Neuronal stem cell (in vitro differentiated cells): ENCODE measurements at regions not wholly inside any gene's neighbourhood (a gene's known extent, or its start where the extent isn't known, plus 50 kb on each side); places are given as distances from the start of the nearest gene placed in this dataset.

ENCODE experiments used
- DNase-seq: peaks from one replicate; pipeline ENCODE4 v3.0.0-alpha.2; 2013; ENCODE audit warnings: low spot score
- H2AFZ ChIP-seq: one replicate; pipeline ENCODE4 v1.6.1; 2013; ENCODE audit warnings: mild to moderate bottlenecking, low read length, inconsistent platforms
- H2AK5ac ChIP-seq: 2 replicates; pipeline ENCODE4 v1.6.1; 2013; ENCODE audit warnings: low read depth, mild to moderate bottlenecking, inconsistent platforms, low read length, moderate library complexity, mixed read lengths
- H2BK120ac ChIP-seq: 2 replicates; pipeline ENCODE4 v1.6.1; 2013; ENCODE audit warnings: low read depth, mild to moderate bottlenecking, inconsistent platforms, low read length, moderate library complexity, mixed read lengths
- H2BK12ac ChIP-seq: one replicate; pipeline ENCODE4 v1.6.1; 2013; ENCODE audit warnings: low read length, inconsistent platforms
- H2BK15ac ChIP-seq: 2 replicates; pipeline ENCODE4 v1.6.1; 2013; ENCODE audit warnings: mild to moderate bottlenecking, low read length, inconsistent platforms, mixed read lengths
- H2BK5ac ChIP-seq: one replicate; pipeline ENCODE4 v1.6.1; 2013; ENCODE audit warnings: inconsistent platforms, mild to moderate bottlenecking, low read length, moderate library complexity
- H3K14ac ChIP-seq: one replicate; pipeline ENCODE4 v1.6.1; 2013; ENCODE audit warnings: low read length, inconsistent platforms
- H3K18ac ChIP-seq: 2 replicates; pipeline ENCODE4 v1.6.1; 2013; ENCODE audit warnings: low read length, inconsistent platforms
- H3K23ac ChIP-seq: 2 replicates; pipeline ENCODE4 v1.6.1; 2013; ENCODE audit warnings: low read depth, mild to moderate bottlenecking, mixed read lengths, low read length, inconsistent platforms; ENCODE audit not compliant: poor library complexity
- H3K27ac ChIP-seq: replicated peaks from 3 replicates; pipeline ENCODE4 v1.5.1; 2013; ENCODE audit warnings: low read length, inconsistent platforms
- H3K27me3 ChIP-seq, 3 experiments: 2 replicates each; pipeline ENCODE4 v1.6.1; 2013; ENCODE audit warnings: low read length in 3 of 3, mild to moderate bottlenecking in 2 of 3, inconsistent platforms in 1 of 3, low read depth in 1 of 3, mixed read lengths in 1 of 3, moderate library complexity in 1 of 3; ENCODE audit not compliant: control insufficient read depth in 3 of 3, insufficient read depth in 3 of 3
- H3K36me3 ChIP-seq, 2 donors: replicated peaks in 1 of 2; 2 replicates each; pipeline ENCODE4 v1.6.1; 2013; ENCODE audit warnings: low read length in 2 of 2; ENCODE audit not compliant: control insufficient read depth in 2 of 2, insufficient read depth in 2 of 2
- H3K4ac ChIP-seq: 2 replicates; pipeline ENCODE4 v1.6.1; 2013; ENCODE audit warnings: inconsistent platforms, mild to moderate bottlenecking, low read length, moderate library complexity
- H3K4me1 ChIP-seq, 2 donors: 1 replicate in 1 of 2; 2 replicates in 1 of 2; pipeline ENCODE4 v1.6.1; 2013; ENCODE audit warnings: low read length in 2 of 2, low read depth in 1 of 2; ENCODE audit not compliant: control insufficient read depth in 2 of 2, insufficient read depth in 1 of 2
- H3K4me2 ChIP-seq: one replicate; pipeline ENCODE4 v1.6.1; 2013; ENCODE audit warnings: mild to moderate bottlenecking, low read length, inconsistent platforms; ENCODE audit not compliant: insufficient read depth, poor library complexity, severe bottlenecking
- H3K4me3 ChIP-seq, 2 donors: 2 replicates each; pipeline ENCODE4 v1.5.1; 2013; ENCODE audit warnings: low read length in 2 of 2, mild to moderate bottlenecking in 2 of 2, inconsistent platforms in 1 of 2, moderate library complexity in 1 of 2
- H3K79me1 ChIP-seq: one replicate; pipeline ENCODE4 v1.6.1; 2013; ENCODE audit warnings: low read depth, mild to moderate bottlenecking, inconsistent platforms, low read length, moderate library complexity
- H3K9ac ChIP-seq: one replicate; pipeline ENCODE4 v1.6.1; 2013; ENCODE audit warnings: mild to moderate bottlenecking, low read depth, low read length, inconsistent platforms; ENCODE audit not compliant: poor library complexity
- H3K9me3 ChIP-seq, 2 donors: replicated peaks in 1 of 2; 2 replicates each; pipeline versions ENCODE3 to v1.6.1; 2013; ENCODE audit warnings: low read length in 2 of 2, mild to moderate bottlenecking in 2 of 2, inconsistent platforms in 1 of 2, low read depth in 1 of 2, mixed read lengths in 1 of 2, moderate library complexity in 1 of 2; ENCODE audit not compliant: control insufficient read depth in 2 of 2, insufficient read depth in 1 of 2
- H4K8ac ChIP-seq: one replicate; pipeline ENCODE4 v1.6.1; 2013; ENCODE audit warnings: low read depth, mild to moderate bottlenecking, inconsistent platforms, low read length, moderate library complexity
- H4K91ac ChIP-seq: one replicate; pipeline ENCODE4 v1.6.1; 2013; ENCODE audit warnings: low read length, low read depth, mild to moderate bottlenecking, inconsistent platforms; ENCODE audit not compliant: poor library complexity
- WGBS, 2 donors: extraction: QIAGEN DNeasy Blood & Tissue Kit; methylation state at CpG; one replicate each; pipeline ENCODE4 v1.1.7; 2013; ENCODE audit warnings: missing lambda C conversion rate in 2 of 2, mixed read lengths in 1 of 2; ENCODE audit not compliant: insufficient read length in 2 of 2, insufficient replicate concordance in 1 of 2; ENCODE audit errors: extremely low coverage in 2 of 2; 5-methylcytosine and 5-hydroxymethylcytosine counted together

DNA sequence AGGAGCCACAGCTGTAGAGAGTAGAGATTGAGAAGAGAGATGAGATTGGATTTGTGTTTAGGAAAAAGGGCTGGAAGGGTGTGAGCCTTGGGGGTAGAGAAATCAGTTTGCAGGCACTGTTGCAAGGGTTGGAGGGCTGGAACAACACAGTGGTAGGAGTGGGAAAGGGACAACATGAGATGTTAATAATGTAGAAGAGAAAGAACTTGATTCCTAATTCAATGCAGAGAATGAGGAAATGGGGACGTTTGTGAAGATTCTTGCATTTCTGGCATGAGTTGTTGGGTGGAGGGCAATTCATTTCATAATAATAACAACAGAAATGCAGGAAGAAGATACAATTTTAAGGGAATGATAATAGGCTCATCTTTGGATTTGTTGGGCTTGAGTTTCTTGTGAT is 141.4 kb upstream of the TBX18 start:
- Histone ChIP-seq H3K4ac (no peak overlapping the region), H3K23ac (no peak overlapping the region), H2AFZ (no peak overlapping the region), H3K36me3 (no peaks in the 10 kb centered on the region), H3K9ac (no peak overlapping the region), H4K8ac (no peak overlapping the region), H3K4me2 (no peak overlapping the region), H3K9me3 (no peaks in the 10 kb centered on the region), H3K4me1 (no peaks in the 10 kb centered on the region), H2BK120ac (no peak overlapping the region), H3K79me1 (no peaks in the 10 kb centered on the region), H3K14ac (no peak overlapping the region), H2BK15ac (no peak overlapping the region), H2AK5ac (no peak overlapping the region), H3K27me3 (no peaks in the 10 kb centered on the region), H2BK12ac (no peak overlapping the region), H4K91ac (no peak overlapping the region), H2BK5ac (no peak overlapping the region), H3K4me3 (no peak overlapping the region), H3K27ac (no peak overlapping the region), H3K18ac (no peak overlapping the region)
- DNase-seq, result no peak
- no CpG with 5 or more reads among the region's 1 CpG for WGBS, 2 donors

DNA sequence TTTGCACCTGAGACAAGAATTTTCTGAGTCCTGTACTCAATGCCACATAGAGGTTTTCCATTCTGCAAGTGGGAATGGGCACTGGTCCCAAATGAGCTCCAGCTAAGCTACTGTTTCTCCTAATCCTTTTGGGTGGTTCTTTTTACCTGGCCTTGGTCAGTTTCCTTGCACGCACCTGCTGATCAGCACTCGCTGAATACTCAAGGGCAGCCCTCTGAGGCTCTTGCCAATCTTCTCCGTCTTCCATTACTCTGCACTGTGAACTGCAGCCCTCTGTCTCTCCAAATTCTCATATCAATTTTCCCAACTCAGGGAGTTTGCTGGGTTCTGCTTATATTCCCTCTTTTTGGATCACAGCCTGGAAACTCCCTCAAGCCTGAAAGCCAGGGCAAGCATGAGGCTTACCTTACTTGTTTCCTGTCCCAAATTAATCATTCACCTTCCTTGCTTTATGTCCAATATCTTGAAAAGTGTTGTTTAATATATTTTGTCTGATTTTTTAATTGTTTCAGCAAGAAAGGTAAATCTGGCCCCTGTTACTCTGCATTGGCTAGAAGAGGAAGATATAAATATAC is 138.0 kb upstream of the TBX18 start:
- H3K4ac ChIP-seq, result no peak overlapping the region
- no peak overlapping the region for H4K91ac ChIP-seq
- H3K27ac ChIP-seq, result no peak overlapping the region
- H3K14ac ChIP-seq, result no peak overlapping the region
- no peak overlapping the region for H3K23ac ChIP-seq
- no peaks in the 10 kb centered on the region for H3K9me3 ChIP-seq
- no peaks in the 10 kb centered on the region for H3K27me3 ChIP-seq
- H3K36me3 ChIP-seq, result no peaks in the 10 kb centered on the region
- DNase-seq, result no peak
- H3K4me2 ChIP-seq, result no peak overlapping the region
- no peak overlapping the region for H2BK12ac ChIP-seq
- no peak overlapping the region for H3K18ac ChIP-seq
- H3K79me1 ChIP-seq, result no peaks in the 10 kb centered on the region
- no peak overlapping the region for H2BK5ac ChIP-seq
- H3K4me1 ChIP-seq, result no peaks in the 10 kb centered on the region
- H2AFZ ChIP-seq, result no peak overlapping the region
- WGBS, 2 donors, result no CpG with 5 or more reads among the region's 3 CpGs
- H3K4me3 ChIP-seq, result no peak overlapping the region
- no peak overlapping the region for H2BK120ac ChIP-seq
- H4K8ac ChIP-seq, result no peak overlapping the region
- H2BK15ac ChIP-seq, result no peak overlapping the region
- H3K9ac ChIP-seq, result no peak overlapping the region
- H2AK5ac ChIP-seq, result no peak overlapping the region

DNA sequence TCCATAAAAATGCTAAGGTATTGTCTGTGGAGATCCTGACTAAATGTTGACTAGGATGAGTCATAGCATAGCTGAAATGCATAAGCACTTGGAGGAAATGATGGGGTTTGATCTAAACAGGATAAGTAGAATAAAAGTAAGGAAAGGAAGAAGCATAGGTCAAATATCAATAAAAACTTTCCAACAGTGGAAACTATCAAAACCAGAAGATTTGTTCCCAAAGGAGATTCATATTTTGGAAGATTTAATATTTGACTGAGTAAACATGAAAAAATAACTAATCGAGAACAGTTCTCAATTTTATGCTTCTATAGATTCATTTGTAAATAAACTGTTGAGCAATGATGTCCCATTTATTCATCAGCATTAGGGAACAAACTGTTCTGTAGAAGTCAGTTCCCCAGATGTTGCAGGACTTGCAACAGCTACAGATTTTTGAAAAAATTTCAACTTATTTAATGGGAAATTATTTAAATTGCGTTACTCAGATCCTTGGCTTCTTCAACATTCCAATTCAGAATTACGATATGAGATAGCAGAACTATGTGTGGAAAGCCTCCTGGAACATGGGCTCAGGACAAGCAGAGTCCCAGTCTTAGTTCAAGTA is 133.7 kb upstream of the TBX18 start:
- Histone ChIP-seq H4K8ac (no peak overlapping the region), H3K4me3 (no peak overlapping the region), H4K91ac (no peak overlapping the region), H2BK5ac (no peak overlapping the region), H3K79me1 (no peaks in the 10 kb centered on the region), H3K27ac (no peak overlapping the region), H3K23ac (no peak overlapping the region), H2AFZ (no peak overlapping the region), H3K14ac (no peak overlapping the region), H3K9me3 (no peaks in the 10 kb centered on the region), H2AK5ac (no peak overlapping the region), H3K4me1 (no peaks in the 10 kb centered on the region), H3K27me3 (no peaks in the 10 kb centered on the region), H3K18ac (no peak overlapping the region), H3K9ac (no peak overlapping the region), H3K36me3 (no peaks in the 10 kb centered on the region), H2BK120ac (no peak overlapping the region), H3K4me2 (no peak overlapping the region), H2BK15ac (no peak overlapping the region), H3K4ac (no peak overlapping the region), H2BK12ac (no peak overlapping the region)
- DNase-seq, result no peak
- no CpG with 5 or more reads among the region's 3 CpGs for WGBS, 2 donors

DNA sequence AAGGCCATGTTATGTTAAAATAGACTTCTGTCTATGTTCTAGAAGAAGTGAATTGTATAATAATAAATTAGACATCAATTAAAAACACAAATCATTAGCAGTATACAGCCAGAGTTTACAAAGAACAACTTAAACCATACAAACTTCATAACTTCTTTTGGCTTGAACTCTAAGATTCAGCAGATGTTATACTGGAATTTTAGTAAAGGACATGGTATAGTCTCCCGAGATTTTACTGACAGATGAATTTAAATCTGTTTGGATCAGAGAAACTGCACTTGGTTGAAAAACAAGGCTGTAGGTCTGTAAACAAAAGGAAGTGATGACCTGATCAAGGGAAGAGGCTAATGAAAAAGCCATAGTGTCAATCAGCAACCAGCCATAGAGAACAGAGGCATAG is 132.6 kb upstream of the TBX18 start:
- Histone ChIP-seq H2BK12ac (no peak overlapping the region), H3K4me3 (no peak overlapping the region), H3K9me3 (no peaks in the 10 kb centered on the region), H3K9ac (no peak overlapping the region), H4K8ac (no peak overlapping the region), H3K4ac (no peak overlapping the region), H3K4me1 (no peaks in the 10 kb centered on the region), H2BK15ac (no peak overlapping the region), H2AFZ (no peak overlapping the region), H3K27ac (no peak overlapping the region), H2BK5ac (no peak overlapping the region), H2BK120ac (no peak overlapping the region), H2AK5ac (no peak overlapping the region), H3K18ac (no peak overlapping the region), H3K36me3 (no peaks in the 10 kb centered on the region), H4K91ac (no peak overlapping the region), H3K79me1 (no peaks in the 10 kb centered on the region), H3K27me3 (no peaks in the 10 kb centered on the region), H3K4me2 (no peak overlapping the region), H3K23ac (no peak overlapping the region), H3K14ac (no peak overlapping the region)
- no peak for DNase-seq
- WGBS, 2 donors, result no CpG with 5 or more reads among the region's 1 CpG
